GM12878 (cell line): ENCODE measurements at regions not wholly inside any gene's neighbourhood (a gene's known extent, or its start where the extent isn't known, plus 50 kb on each side); places are given as distances from the start of the nearest gene placed in this dataset.

Experiments
- ATAC-seq: fragments of 200-7000 bp; cut with Tn5 transposase; 3 replicates; pipeline ENCODE4 v1.9.1; 2020; ENCODE audit warnings: mild to moderate bottlenecking, moderate library complexity
- BruUV-seq: library from RNA; stranded (reverse); fragments of 400-500 nt; replicated peaks from 2 replicates; lab custom pipeline; 2021; lab: Mats Ljungman, UMichigan
- CTCF ChIA-PET: fragments of 300-600 bp; sonication (Branson Sonifier 250); formaldehyde crosslinking; extraction: SDS; loops from one replicate; lab custom pipeline; 2021; ENCODE audit warnings: inconsistent platforms; lab: Yijun Ruan, JAX
- POLR2A ChIA-PET: fragments of 350-600 bp; formaldehyde crosslinking; extraction: SDS; loops from one replicate; lab custom pipeline; 2021; ENCODE audit warnings: inconsistent platforms; lab: Charles Lee
- RAD21 ChIA-PET: fragments of 300-600 bp; sonication (Branson Sonifier 250); formaldehyde crosslinking; loops from one replicate; lab custom pipeline; 2023; ENCODE audit warnings: antibody characterized with exemption; ENCODE audit not compliant: unreplicated experiment; lab: Charles Lee
- SMC1A ChIA-PET: fragments of 300-600 bp; sonication (Branson Sonifier 250); formaldehyde crosslinking; loops from one replicate; lab custom pipeline; 2023; ENCODE audit not compliant: unreplicated experiment, uncharacterized antibody; lab: Charles Lee
- DNase-seq: peaks from one replicate; pipeline ENCODE4 v3.0.0-alpha.2; 2011; ENCODE audit warnings: low read depth, low spot score
- FAIRE-seq: peaks from 3 replicates; lab custom pipeline; 2011; peaks lifted over from hg19 to GRCh38; lab: Jason Lieb, UNC
- H2AFZ ChIP-seq: 2 replicates; pipeline ENCODE4 v1.6.0; 2011; ENCODE audit warnings: low read depth, low read length, control low read depth; ENCODE audit not compliant: control insufficient read depth
- H3K27ac ChIP-seq: 2 replicates; pipeline ENCODE4 v1.5.1; 2011; ENCODE audit warnings: control low read depth; ENCODE audit not compliant: control insufficient read depth, insufficient read depth
- H3K27me3 ChIP-seq, 2 experiments: replicated peaks in 1 of 2; 2 replicates each; pipeline versions ENCODE4 v1.6.0 to v1.6.1; 2011; ENCODE audit warnings: low read length in 1 of 2; ENCODE audit not compliant: control insufficient read depth in 2 of 2, insufficient read depth in 2 of 2
- H3K36me3 ChIP-seq, 2 experiments: 2 replicates each; pipeline ENCODE4 v1.5.1; 2011; ENCODE audit warnings: low read length in 1 of 2; ENCODE audit not compliant: control insufficient read depth in 2 of 2, insufficient read depth in 2 of 2
- H3K4me1 ChIP-seq: 2 replicates; pipeline ENCODE4 v1.6.1; 2011; ENCODE audit warnings: mild to moderate bottlenecking, low read length, moderate library complexity, mixed read lengths; ENCODE audit not compliant: control insufficient read depth, insufficient read depth
- H3K4me2 ChIP-seq: 2 replicates; pipeline ENCODE4 v1.6.0; 2011; ENCODE audit warnings: control low read depth; ENCODE audit not compliant: control insufficient read depth, insufficient read depth
- H3K4me3 ChIP-seq: fragments of 200-600 bp; sonication (generic); 2 replicates; pipeline ENCODE4 v1.5.1; 2016
- H3K79me2 ChIP-seq: 2 replicates; pipeline ENCODE4 v1.6.0; 2011; ENCODE audit warnings: low read length; ENCODE audit not compliant: control insufficient read depth, insufficient read depth
- H3K9ac ChIP-seq: 2 replicates; pipeline ENCODE4 v1.8.0; 2011; ENCODE audit warnings: low read length, control low read depth, mixed read lengths; ENCODE audit not compliant: control insufficient read depth, insufficient read depth
- H3K9me3 ChIP-seq: replicated peaks from 3 replicates; pipeline ENCODE4 v1.5.1; 2011; ENCODE audit warnings: mild to moderate bottlenecking, low read length; ENCODE audit not compliant: control insufficient read depth, insufficient read depth
- H4K20me1 ChIP-seq: 2 replicates; pipeline ENCODE4 v1.6.0; 2011; ENCODE audit not compliant: control insufficient read depth, insufficient read depth
- CBFB ChIP-seq: IDR thresholded peaks from 2 replicates; pipeline ENCODE4 v1.6.1; 2016; ENCODE audit warnings: antibody characterized with exemption, low read depth
- GABPA ChIP-seq: IDR thresholded peaks from 2 replicates; pipeline ENCODE4 v1.6.1; 2014; ENCODE audit warnings: antibody characterized with exemption, low read depth, mild to moderate bottlenecking, inconsistent platforms
- GATAD2B ChIP-seq: fragments of 450-650 bp; conservative IDR thresholded peaks from 2 replicates; pipeline ENCODE4 v1.6.1; 2017; ENCODE audit warnings: low read depth, mild to moderate bottlenecking, moderate library complexity
- IRF5 ChIP-seq: fragments of 450-650 bp; IDR thresholded peaks from 2 replicates; pipeline ENCODE4 v1.6.1; 2017; ENCODE audit warnings: borderline replicate concordance
- MEF2B ChIP-seq: fragments of 450-650 bp; IDR thresholded peaks from 2 replicates; pipeline ENCODE4 v1.6.1; 2018; ENCODE audit warnings: mild to moderate bottlenecking, moderate library complexity; ENCODE audit not compliant: partially characterized antibody, poor library complexity, severe bottlenecking
- NKRF ChIP-seq: fragments of 450-650 bp; conservative IDR thresholded peaks from 2 replicates; pipeline ENCODE4 v1.6.1; 2017; ENCODE audit warnings: mild to moderate bottlenecking, moderate library complexity
- RB1 ChIP-seq: fragments of 450-650 bp; formaldehyde crosslinking; IDR thresholded peaks from 2 replicates; pipeline ENCODE4 v1.6.1; 2017; ENCODE audit warnings: mild to moderate bottlenecking, borderline replicate concordance
- RELA ChIP-seq: fragments of 450-650 bp; IDR thresholded peaks from 2 replicates; pipeline ENCODE4 v1.8.0; 2014; ENCODE audit warnings: borderline replicate concordance; ENCODE audit not compliant: partially characterized antibody
- SIN3A ChIP-seq: IDR thresholded peaks from 2 replicates; pipeline ENCODE4 v1.6.1; 2012; ENCODE audit warnings: low read depth, low read length, improper control_type of control experiment
- SPI1 ChIP-seq: IDR thresholded peaks from 2 replicates; pipeline ENCODE4 v1.6.1; 2011; ENCODE audit warnings: low read depth, mild to moderate bottlenecking, low read length, moderate library complexity, borderline replicate concordance; ENCODE audit not compliant: insufficient read depth
- SREBF1 ChIP-seq: IDR thresholded peaks from 2 replicates; pipeline ENCODE4 v1.6.1; 2012; ENCODE audit warnings: mild to moderate bottlenecking, low read length
- STAT1 ChIP-seq: fragments of 450-650 bp; conservative IDR thresholded peaks from 2 replicates; pipeline ENCODE4 v1.6.1; 2014; ENCODE audit warnings: antibody characterized with exemption, mild to moderate bottlenecking
- STAT3 ChIP-seq: IDR thresholded peaks from 2 replicates; pipeline ENCODE4 v1.6.1; 2011; ENCODE audit warnings: low read depth, low read length, improper control_type of control experiment
- TARDBP ChIP-seq: IDR thresholded peaks from 2 replicates; pipeline ENCODE4 v1.6.1; 2016; ENCODE audit warnings: borderline replicate concordance
- USF1 ChIP-seq: IDR thresholded peaks from 2 replicates; pipeline ENCODE4 v1.6.1; 2011; ENCODE audit warnings: borderline replicate concordance, low read depth, mild to moderate bottlenecking, moderate library complexity, mixed read lengths, low read length; ENCODE audit not compliant: insufficient read depth; ENCODE audit errors: extremely low read length
- WGBS: methylation state at CpG from one replicate; pipeline ENCODE4 v1.1.6; 2016; ENCODE audit warnings: low lambda C conversion rate; ENCODE audit not compliant: insufficient replicate concordance, insufficient coverage; ENCODE audit errors: missing lambda C conversion rate; 5-methylcytosine and 5-hydroxymethylcytosine counted together
- in situ Hi-C: fragments of 300-500 bp; cut with MboI; formaldehyde crosslinking; loops from 9 replicates; pipeline ENCODE4 v1.14.3; 2018; ENCODE audit warnings: mixed read lengths
- intact Hi-C: fragments of 100-400 bp; cut with micrococcal nuclease; formaldehyde crosslinking; loops from one replicate; pipeline ENCODE4 v1.14.2; 2022; ENCODE audit not compliant: unreplicated experiment

DNA sequence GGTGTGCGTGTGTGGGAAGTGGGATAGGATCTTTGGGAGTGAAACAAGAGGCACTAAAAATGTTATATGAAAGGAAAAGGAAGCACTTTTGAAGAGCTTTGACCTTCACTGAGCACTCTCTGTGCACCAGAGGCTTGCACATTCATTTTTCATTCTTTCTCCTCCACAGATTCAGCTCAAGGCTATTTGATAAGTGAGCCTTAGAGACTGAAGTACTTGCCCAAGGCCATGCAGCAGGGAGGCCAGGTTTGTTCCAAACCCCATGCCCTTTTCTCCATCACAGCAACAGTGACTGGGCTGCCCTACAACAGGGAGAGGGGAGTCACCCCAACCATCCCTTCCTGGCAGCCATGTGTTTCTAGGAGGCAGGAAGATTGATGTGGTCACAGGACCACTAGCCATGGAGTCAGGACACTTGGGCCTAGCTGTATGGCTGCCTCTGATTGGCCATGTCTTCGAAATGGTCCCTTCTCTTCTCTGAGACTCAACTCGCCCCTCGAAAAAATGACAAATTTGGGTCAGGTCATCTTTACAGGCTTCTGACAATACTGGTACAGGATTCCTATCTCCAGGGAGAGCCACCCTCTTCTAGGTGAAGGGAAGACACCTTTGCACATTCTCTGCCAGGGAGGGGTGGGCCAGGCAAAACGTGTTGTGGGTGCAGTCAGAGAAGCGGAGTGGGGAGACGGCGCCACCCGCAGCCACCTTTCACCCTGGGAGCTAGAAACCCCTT lies 123.5 kb upstream of the MYCN start (continued):
- TF ChIP-seq CBFB: no peak
- TF ChIP-seq, all 136 proteins: peak for 0

GRCh38 chr2:15817748-15818147 lies 122.6 kb upstream of the MYCN start:
- ChIA-PET RAD21 (no interaction called here), CTCF (no interaction called here), SMC1A (no interaction called here), POLR2A (no interaction called here)
- Histone ChIP-seq H4K20me1 (no peaks in the 10 kb centered on the region), H3K4me1 (no peaks in the 10 kb centered on the region), H2AFZ (no peak overlapping the region), H3K9me3 (no peaks in the 10 kb centered on the region), H3K36me3 (no peaks in the 10 kb centered on the region), H3K27ac (no peak overlapping the region), H3K27me3 (peaks cover 6 to 11% of the 10 kb centered on the region in 2 experiments; a peak in 3 of 4 replicates), H3K4me2 (no peak overlapping the region), H3K4me3 (no peak overlapping the region), H3K79me2 (no peaks in the 10 kb centered on the region), H3K9ac (no peak overlapping the region)
- FAIRE-seq (no peak), DNase-seq (no peak), ATAC-seq (no peak)
- intact Hi-C loops (no loop called here), in situ Hi-C loops (no loop called here)
- TF ChIP-seq SREBF1: no peak
- TF ChIP-seq TARDBP: no peak
- no peak for TF ChIP-seq USF1
- TF ChIP-seq STAT1: no peak
- no peak for TF ChIP-seq GABPA
- TF ChIP-seq SIN3A: no peak
- no peak for TF ChIP-seq STAT3
- no peak for TF ChIP-seq GATAD2B
- no peak for TF ChIP-seq MEF2B
- TF ChIP-seq RELA: no peak
- TF ChIP-seq NKRF: no peak
- TF ChIP-seq RB1: no peak
- no peak for TF ChIP-seq SPI1
- no peak for TF ChIP-seq IRF5
- 1% methylated on average over 6 of the region's 6 CpGs for WGBS
- no TSS peak for BruUV-seq
